ENCODE measurements at regions not wholly inside any gene's neighbourhood (a gene's known extent, or its start where the extent isn't known, plus 50 kb on each side); places are given as distances from the start of the nearest gene placed in this dataset.
A peak's percentile ranks its signal among the peaks of the same experiment; 100 is the strongest.

GRCh38 chr2:88818381-88818780 lies 126.9 kb downstream of the RPIA start:
- peaks cover 6% of the 10 kb centered on the region for H3K4me1 Mint-ChIP-seq
- Histone ChIP-seq H3K36me3 (replicated peaks in 1 of 2; ENCODE audit: control insufficient read depth in 1 of 2, insufficient read depth in 2 of 2, low read length in 2 of 2) (no peaks in the 10 kb centered on the region), H3K4me1 (ENCODE audit: control insufficient read depth in 1 of 2, insufficient read depth in 2 of 2, low read length in 2 of 2) (no peaks in the 10 kb centered on the region), H3K4me3 (replicated peaks in 1 of 3; ENCODE audit: low read depth in 2 of 3, low read length in 3 of 3) (no peak overlapping the region), H2AFZ (ENCODE audit: insufficient read depth, low read depth, low read length, poor library complexity, severe bottlenecking) (no peak overlapping the region), H3K27ac (ENCODE audit: low read depth in 1 of 2, low read length in 2 of 2) (no peak overlapping the region), H3K27me3 (ENCODE audit: control insufficient read depth in 2 of 2, insufficient read depth in 2 of 2, low read length in 2 of 2) (no peaks in the 10 kb centered on the region), H4K20me1 (ENCODE audit: insufficient read depth, low read length) (no peaks in the 10 kb centered on the region), H3K9ac (ENCODE audit: insufficient read depth, low read length, poor library complexity, severe bottlenecking) (no peak overlapping the region), H3K79me2 (ENCODE audit: insufficient read depth, low read length) (no peaks in the 10 kb centered on the region), H3K4me2 (replicated peaks; ENCODE audit: extremely low read depth, low read length, poor library complexity, severe bottlenecking) (no peak overlapping the region), H3K9me3 (replicated peaks in 1 of 2; ENCODE audit: control insufficient read depth in 1 of 2, insufficient read depth in 1 of 2, low read length in 2 of 2) (peaks cover 14 to 17% of the 10 kb centered on the region in 2 donors)
- no peak for DNase-seq
- no CpG with 5 or more reads among the region's 1 CpG for WGBS (ENCODE audit: insufficient coverage)
- intact Hi-C loops (cut with micrococcal nuclease) = no loop called here
- no peak overlapping the region for H3K4me3 Mint-ChIP-seq
- H3K27me3 Mint-ChIP-seq (ENCODE audit: low read depth in 3 of 3) = peaks cover 0 to 3% (median 0%) of the 10 kb centered on the region in 3 donors
- no peak for TF ChIP-seq CTCF (IDR thresholded peaks at IDR 0.05)
- peaks cover 20 to 36% (median 24%) of the 10 kb centered on the region in 7 donors for H3K9me3 Mint-ChIP-seq
- H3K36me3 Mint-ChIP-seq = no peaks in the 10 kb centered on the region
- H3K27ac Mint-ChIP-seq = peak overlapping the region in 1 of 7 donors; percentile 58

- no peak overlapping the region for H3K27ac ChIP-seq (ENCODE audit: low read depth in 1 of 2, low read length in 2 of 2)
- H3K4me2 ChIP-seq (replicated peaks; ENCODE audit: extremely low read depth, low read length, poor library complexity, severe bottlenecking) = no peak overlapping the region
- Mint-ChIP-seq H3K4me3 (no peak overlapping the region), H3K4me1 (no peaks in the 10 kb centered on the region), H3K27ac (no peak overlapping the region), H3K36me3 (no peaks in the 10 kb centered on the region), H3K27me3 (ENCODE audit: low read depth in 3 of 3) (peaks cover 0 to 1% (median 0%) of the 10 kb centered on the region in 3 donors), H3K9me3 (no peaks in the 10 kb centered on the region)
- H3K4me3 ChIP-seq (replicated peaks in 1 of 3; ENCODE audit: low read depth in 2 of 3, low read length in 3 of 3) = no peak overlapping the region
- no peak overlapping the region for H3K9ac ChIP-seq (ENCODE audit: insufficient read depth, low read length, poor library complexity, severe bottlenecking)
- H2AFZ ChIP-seq (ENCODE audit: insufficient read depth, low read depth, low read length, poor library complexity, severe bottlenecking) = no peak overlapping the region
- no peaks in the 10 kb centered on the region for H4K20me1 ChIP-seq (ENCODE audit: insufficient read depth, low read length)
- no peak for TF ChIP-seq CTCF (IDR thresholded peaks at IDR 0.05)
- no peak for DNase-seq
- H3K79me2 ChIP-seq (ENCODE audit: insufficient read depth, low read length) = no peaks in the 10 kb centered on the region
- H3K36me3 ChIP-seq (replicated peaks in 1 of 2; ENCODE audit: control insufficient read depth in 1 of 2, insufficient read depth in 2 of 2, low read length in 2 of 2) = no peaks in the 10 kb centered on the region
- intact Hi-C loops (cut with micrococcal nuclease) = no loop called here
- H3K27me3 ChIP-seq (ENCODE audit: control insufficient read depth in 2 of 2, insufficient read depth in 2 of 2, low read length in 2 of 2) = no peaks in the 10 kb centered on the region
- no peaks in the 10 kb centered on the region for H3K4me1 ChIP-seq (ENCODE audit: control insufficient read depth in 1 of 2, insufficient read depth in 2 of 2, low read length in 2 of 2)
- 84% methylated on average over 5 of the region's 6 CpGs for WGBS (ENCODE audit: insufficient coverage)
- no peaks in the 10 kb centered on the region for H3K9me3 ChIP-seq (replicated peaks in 1 of 2; ENCODE audit: control insufficient read depth in 1 of 2, insufficient read depth in 1 of 2, low read length in 2 of 2)
Measured at GRCh38 chr2:88824951-88825350, 133.5 kb downstream of the RPIA start.

All from CD14-positive monocyte (primary cell).